Fibroblast of lung (primary cell): ENCODE measurements at regions not wholly inside any gene's neighbourhood (a gene's known extent, or its start where the extent isn't known, plus 50 kb on each side); places are given as distances from the start of the nearest gene placed in this dataset.

Source experiments
- CTCF ChIP-seq, 2 donors: IDR thresholded peaks in 1 of 2; conservative IDR thresholded peaks in 1 of 2; 1 replicate in 1 of 2; 2 replicates in 1 of 2; pipeline ENCODE4 v1.5.1; 2011 to 2012; ENCODE audit warnings: low read length in 2 of 2, control low read depth in 1 of 2, inconsistent platforms in 1 of 2, low read depth in 1 of 2, mild to moderate bottlenecking in 1 of 2
- EZH2 ChIP-seq: IDR thresholded peaks from 2 replicates; pipeline ENCODE4 v1.5.1; 2012; ENCODE audit warnings: low read length, control low read depth, mild to moderate bottlenecking; ENCODE audit errors: missing control alignments

- TF ChIP-seq CTCF (conservative IDR thresholded peaks at IDR 0.05 in 1 of 2, IDR thresholded peaks at IDR 0.05 in 1 of 2; ENCODE audit: low read depth in 1 of 2, low read length in 2 of 2) (no peak), EZH2 (no peak)
Measured at GRCh38 chr11:109121173-109121932, 300.6 kb upstream of the C11orf87 start.
